A204.1 (cell line): ENCODE measurements at regions not wholly inside any gene's neighbourhood (a gene's known extent, or its start where the extent isn't known, plus 50 kb on each side); places are given as distances from the start of the nearest gene placed in this dataset.
"Not testable (repeated sequence)": the region's sequence is repeated elsewhere in the genome, so short reads cannot be mapped to it uniquely, and the experiment has no call there.

ENCODE experiments used
- FAIRE-seq: peaks from 2 replicates; lab custom pipeline; 2012; peaks lifted over from hg19 to GRCh38; lab: Jason Lieb, UNC

DNA sequence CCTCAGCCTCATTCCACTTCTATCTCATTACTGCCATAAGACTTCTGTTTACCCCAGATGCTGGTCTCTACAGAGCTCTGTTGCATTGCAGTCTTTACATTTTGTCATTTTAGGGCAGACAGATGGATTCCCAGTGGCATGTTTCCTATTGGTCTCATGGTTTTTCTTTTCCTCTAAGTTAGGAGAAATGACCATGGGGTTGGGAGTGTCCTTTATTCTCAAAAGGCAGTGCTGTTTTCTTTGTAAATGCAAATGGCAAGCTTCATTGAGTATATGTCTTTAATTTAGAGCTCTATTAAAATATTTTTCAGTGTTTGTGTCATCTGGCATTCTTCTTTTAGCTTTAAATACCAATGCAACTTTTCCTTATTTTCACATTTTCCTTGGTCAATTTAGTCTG is 57.0 kb downstream of the MSTN start:
- FAIRE-seq: no peak

DNA sequence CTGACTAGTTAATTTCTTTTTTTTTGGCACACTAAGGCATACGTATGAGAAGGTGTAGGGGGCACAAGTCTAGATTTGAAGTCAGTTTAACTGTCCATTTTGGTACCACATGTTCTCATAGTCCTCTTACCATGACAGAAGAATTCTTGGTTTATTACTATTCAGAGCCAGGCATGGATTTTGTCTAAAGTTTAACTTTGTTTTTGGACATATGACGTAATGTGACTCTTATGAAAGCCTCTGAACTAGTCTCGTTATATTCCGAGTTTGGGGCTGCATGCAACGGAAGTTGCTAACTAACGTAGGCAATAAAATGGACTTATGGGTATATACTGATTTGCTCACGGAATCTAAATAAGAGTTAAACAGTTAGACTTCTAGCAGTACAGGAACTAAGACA is 62.9 kb downstream of the MSTN start:
- FAIRE-seq: no peak

DNA sequence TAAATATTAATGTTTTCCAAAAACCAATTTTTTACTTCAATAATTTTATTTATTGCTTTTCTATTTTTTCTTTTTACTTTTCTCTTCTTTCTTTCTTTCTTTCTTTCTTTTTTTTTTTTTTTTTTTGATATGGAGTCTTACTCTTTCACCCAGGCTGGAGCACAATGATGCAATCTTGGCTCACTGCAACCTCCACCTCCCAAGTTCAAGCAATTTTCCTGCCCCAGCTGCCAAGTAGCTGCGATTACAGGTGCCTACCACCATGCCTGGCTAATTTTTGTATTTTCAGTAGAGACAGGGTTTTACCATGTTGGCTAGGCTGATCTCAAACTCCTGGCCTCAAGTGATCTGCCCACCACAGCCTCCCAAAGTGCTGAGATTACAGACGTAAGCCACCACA is 63.9 kb downstream of the MSTN start:
- FAIRE-seq: not testable (repeated sequence)

DNA sequence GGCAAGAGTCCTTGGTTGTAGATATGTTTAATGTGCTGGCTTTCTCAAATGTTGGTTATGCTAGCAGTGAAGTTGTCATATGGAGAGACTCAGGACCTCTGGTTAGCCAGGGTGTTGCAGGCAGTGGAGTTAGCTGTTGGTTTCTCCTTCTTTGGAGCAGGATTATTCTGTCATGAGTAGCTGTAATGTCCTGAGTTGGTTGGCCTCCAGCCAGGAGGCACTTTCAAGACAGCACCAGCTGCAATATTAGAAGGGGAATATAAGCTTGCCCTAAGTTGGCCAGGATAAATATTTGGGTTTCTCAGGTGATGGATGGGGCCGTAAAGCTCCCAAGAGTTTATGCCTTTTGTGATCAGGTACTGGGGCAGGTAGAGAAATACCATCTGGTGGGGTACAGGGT is 65.5 kb downstream of the MSTN start:
- no peak for FAIRE-seq

DNA sequence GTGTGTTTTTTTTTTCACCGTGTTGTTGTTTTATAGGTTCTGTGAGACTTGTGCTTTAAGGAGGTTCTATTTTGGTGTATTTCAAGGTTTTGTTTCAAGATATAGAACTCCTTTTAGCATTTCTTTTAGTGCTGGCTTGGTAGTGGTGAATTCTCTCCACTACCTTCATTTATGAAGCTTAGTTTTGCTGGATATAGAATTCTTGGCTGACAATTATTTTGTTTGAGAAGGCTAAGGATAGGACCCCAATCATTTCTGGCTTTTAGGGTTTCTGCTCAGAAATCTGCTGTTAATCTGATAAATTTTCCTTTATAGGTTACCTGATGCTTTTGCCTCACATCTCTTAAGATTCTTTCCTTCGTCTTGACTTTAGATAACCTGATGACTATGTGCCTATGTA is 66.8 kb downstream of the MSTN start:
- FAIRE-seq: no peak

DNA sequence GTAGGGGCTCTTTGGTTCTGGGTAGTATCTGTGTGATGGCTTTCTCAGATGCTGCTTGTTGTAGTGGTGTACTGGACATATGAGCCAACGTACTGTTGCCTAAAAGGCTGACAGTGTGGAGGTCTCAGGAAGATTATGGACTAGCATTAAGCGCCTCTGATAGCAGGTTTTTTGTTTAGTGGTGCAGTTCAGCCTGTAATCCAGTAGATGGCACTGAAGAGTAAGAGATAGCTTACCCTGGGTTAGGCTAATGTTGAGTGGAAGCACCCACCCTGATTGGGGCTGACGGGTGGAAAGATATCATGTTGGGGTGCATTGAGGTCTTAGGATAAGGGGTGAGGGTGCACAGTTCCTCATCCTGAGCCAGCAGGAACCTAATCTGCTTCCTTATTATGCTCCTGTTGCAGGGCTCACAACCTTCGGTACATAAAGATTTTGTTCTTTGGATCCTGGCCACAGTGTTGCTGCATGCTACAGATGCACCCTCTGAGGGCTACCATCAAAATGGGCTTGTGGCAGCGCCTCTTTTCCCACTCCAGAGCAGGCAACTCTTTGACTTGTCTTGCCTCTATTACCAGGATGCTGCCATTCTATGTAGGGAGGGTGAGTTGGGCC is 79.6 kb downstream of the MSTN start:
- FAIRE-seq: no peak

DNA sequence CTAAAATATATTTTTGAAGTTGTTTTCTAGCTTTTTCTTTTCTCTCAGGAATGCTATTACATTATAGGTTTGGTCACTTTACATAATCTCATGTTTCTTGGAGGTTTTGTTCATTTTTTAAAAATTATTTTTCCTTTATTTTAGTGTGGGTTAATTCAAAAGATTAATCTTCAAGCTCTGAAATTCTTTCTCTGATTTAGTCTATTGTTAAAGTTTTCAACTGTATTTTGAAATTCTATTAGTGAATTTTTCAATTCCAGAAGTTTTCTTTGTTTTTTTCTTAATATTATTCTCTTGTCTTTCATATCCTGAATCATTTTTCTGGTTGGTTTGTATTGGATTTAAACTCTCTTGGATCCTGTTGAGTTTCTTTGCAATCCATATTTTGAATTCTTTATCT is 80.4 kb downstream of the MSTN start:
- peak; percentile 54 for FAIRE-seq

DNA sequence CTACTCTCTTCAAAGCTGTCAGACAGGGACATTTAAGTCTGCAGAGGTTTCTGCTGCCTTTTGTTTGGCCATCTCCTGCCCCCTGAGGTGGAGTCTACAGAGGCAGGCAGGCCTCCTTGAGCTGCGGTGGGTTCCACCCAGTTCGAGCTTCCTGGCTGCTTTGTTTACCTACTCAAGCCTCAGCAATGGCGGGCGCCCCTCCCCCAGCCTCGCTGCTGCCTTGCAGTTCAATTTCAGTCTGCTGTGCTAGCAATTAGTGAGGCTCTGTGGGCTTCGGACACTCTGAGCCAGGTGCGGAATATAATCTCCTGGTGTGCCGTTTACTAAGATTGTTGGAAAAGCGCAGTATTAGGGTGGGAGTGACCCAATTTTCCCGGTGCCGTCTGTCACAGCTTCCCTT is 86.0 kb downstream of the MSTN start:
- FAIRE-seq: not testable (repeated sequence)

DNA sequence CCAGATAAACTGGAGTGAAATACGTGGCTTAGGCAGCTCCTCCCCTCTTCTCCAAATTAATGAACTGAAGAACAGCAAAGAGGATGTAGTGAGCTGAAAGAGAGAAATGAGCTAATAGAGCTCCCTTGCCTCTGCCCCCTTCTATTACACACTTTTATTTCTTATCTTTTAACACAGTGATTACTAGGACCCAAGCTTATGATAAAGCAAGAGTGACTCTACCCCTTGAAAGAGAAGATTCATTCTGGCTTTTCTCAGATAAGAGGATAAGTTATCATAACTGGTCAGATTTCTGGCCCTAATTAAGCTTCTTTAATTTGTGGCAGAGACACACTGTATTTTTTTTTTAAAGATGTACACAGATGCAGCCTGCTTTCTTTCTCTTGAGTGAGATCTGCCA is 102.2 kb downstream of the MSTN start:
- FAIRE-seq: no peak

DNA sequence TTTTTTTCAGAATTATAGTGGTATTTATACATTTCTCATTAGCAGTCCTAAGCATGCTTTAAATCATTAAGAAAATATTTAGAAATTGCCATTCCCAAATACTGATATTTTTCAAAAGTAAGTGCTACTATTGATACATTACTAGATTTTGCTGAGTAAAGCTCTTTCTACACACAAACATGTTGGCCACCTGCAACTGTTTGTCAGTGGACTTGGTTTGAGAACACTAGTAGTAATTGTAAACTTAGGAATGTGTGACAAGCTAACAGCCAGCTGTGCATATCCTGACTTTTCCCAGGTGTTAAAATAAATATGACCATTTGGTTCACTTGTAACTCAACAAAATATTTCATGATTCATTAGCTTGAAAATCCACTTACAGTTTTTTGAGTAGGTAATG is 103.1 kb downstream of the MSTN start:
- FAIRE-seq: no peak

DNA sequence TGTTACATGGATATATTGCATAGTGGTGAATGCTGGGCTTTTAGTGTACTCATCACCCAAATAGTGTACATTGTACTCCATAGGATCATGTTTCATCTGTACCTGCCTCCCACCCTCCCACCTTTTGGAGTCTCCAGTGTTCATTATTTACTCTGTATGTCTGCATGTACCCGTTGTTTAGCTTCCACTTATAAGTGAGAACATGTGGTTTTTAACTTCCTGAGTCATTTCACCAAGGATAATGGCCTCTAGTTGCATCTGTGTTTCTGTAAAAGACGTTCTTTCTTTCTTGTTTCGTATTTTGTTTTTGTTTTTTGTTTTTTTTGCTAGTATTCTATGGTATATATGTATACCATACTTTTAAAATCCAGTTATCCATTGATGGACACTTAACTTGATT is 107.5 kb downstream of the MSTN start:
- FAIRE-seq: no peak

DNA sequence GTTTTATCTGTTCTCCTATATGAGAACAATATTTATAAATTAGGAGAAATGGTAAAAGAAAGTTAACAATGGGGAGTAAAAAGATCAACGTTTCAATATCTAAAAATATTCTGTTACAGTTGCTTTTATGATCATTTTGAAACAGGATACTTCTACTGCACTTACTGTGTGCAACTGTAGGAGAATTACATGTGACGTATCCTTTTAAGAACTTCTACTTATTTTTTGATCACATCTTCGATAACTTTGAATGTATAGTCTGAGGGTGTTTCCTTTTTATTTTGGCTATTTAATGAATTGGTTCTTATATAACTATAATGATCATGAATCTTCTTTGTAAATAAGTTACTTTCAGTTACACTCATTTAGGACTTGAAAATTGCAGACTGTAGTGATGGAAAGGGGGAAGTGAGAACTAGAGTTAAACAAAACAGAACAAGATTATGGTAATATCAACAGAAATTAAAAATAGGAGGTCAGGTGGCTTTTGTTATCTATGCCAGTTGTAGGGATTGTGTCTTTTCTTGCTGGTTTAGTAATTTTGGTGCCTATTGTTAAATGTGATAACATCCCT is 109.9 kb downstream of the MSTN start:
- FAIRE-seq: no peak

DNA sequence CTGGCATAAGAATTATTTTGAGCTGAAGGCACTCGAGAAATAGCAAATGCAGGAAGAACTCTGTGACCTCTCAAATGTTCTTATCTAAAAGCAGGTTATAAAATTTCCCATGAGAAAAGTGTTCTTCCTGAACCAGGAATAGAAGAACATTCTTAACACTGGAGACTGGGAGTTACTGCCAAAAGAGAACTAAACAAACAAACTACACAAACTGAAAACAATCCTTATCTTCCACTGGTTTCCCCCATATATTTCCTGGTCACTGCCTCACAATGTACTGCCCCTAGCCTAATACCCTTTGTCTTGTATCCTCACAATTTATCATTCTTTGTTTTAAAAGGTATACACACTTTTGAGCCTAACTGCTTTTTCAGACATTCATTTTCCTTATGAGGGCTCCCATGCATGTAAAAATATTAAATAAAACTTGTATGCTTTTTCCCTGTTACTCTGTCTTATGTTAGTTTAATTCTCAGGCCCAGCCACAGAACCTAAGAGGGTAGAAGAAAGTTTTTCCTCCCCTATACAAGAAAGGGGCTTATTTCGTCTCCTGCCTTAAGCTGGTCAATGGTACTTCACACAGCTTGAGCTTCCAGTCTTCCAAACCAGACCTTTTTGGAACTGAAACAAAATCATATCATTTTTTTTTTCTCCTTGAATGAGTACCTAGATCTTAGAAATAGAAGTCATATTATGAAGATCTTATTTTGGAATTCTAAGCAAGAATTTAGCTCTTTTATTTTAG is 110.6 kb downstream of the MSTN start:
- no peak for FAIRE-seq

DNA sequence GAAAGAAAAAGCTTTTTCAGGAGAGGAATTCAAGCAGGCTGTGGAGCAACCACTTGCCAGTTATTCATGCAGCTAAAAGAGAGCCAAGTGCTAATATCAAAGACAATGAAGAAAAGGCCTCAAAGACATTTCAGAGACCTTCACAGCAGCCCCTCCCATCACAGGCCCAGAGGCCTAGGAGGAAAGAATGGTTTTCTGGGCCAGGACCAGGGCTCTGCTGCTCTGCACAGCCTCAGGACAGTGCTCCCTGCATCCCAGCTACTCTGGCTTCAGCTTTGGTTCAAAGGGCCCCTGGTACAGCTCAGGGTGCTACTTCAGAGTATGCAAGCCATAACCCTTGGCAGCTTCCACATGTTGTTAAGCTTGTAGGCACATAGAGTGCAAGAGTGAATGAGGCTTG is 119.5 kb downstream of the MSTN start:
- no peak for FAIRE-seq

DNA sequence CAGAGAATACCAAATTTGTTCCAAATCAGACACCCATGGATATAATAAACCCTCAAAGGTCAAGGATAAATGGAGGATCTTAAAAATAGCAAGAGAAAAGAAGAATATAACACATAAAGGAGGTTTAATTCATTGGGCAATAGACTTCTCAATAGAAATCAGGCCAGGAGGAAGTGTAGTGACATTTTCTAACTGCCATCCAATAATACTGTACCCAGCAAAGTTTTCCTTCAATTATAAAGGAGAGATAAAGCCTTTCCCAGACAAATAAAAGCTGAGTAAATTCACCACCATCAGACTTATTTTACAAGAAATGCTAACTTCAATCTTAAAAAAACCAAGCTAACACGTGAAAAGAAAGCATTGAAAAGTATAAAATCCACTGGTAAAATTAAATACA is 121.6 kb downstream of the MSTN start:
- FAIRE-seq: no peak

DNA sequence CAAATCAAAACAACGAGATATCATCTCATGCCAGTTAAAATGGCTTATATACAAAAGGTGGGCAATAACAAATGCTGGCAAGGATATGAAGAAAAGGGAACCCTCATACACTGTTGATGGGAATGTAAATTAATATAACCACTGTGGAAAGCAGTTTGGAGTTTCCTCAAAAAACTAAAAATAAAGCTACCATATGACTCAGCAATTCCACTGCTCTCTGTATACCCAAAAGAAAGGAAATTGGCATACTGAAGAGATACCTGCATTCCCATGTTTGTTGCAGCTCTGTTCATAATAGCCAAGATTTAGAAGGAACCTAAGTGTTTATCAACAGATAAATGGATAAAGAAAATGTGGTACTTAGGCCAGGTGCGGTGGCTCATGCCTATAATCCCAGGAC is 124.8 kb downstream of the MSTN start:
- no peak for FAIRE-seq

DNA sequence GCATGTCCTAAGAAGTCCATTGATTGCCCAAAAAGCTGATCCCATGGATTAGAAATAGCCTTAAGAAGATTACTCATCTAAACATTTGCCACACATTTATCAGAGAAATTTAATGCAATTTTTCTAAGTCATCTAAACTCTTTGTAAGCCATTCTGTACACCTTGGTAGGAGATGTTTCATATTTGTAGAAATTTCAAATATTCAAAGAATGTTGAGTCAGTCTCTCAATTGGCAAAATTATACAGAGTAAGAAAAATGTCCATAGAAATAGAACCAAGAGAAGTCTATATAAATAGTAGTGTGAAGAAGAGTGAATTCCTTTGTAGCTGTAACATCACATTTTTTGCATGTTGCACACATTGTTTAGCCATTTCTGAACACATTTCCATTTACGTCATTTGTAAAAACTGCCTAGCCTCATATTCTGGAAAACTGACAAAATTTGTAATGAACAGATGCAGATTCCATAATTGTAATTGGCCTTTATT is 128.6 kb downstream of the MSTN start:
- no peak for FAIRE-seq

DNA sequence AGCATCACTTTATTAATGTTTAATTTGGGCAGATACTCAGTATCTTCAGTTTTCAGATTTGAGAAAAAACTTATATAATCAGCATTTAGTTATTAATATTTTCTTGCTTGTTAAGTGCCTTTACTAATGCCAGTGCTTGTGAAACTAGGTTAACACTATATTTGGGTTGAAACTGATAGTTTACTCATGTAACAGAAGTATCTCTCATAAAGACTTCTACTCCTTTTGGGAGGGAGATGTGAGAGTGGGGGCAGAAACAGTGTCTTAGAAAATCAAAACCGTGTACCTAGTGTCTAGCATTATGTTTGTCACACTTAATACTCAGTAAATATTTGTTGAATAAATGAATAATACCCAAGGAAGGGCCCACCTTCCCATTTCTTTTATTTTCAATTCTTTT is 129.5 kb downstream of the MSTN start:
- FAIRE-seq: no peak

DNA sequence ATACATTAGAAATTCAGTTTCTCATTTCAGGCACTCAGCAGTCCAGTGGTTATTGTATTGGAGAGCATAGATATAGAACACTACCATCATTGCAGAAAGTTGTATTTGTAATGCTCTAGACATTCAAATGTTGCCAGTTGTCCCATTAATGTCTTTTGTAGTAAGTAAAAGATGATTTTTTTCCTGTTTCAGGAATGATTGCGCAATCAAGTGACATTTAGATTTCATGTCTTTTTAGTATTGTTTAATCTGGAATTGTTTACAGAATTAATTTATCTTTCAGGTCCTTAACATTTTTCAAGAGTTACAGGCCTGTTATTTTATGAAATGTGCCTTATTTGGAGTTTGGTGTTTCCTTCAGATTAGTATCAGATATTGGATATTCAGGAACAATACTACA is 134.7 kb downstream of the MSTN start:
- FAIRE-seq: no peak
